IPS DF 4.7 (cell line): ENCODE measurements at regions not wholly inside any gene's neighbourhood (a gene's known extent, or its start where the extent isn't known, plus 50 kb on each side); places are given as distances from the start of the nearest gene placed in this dataset.

Experiments
- DNase-seq: peaks from one replicate; pipeline ENCODE4 v3.0.0-alpha.2; 2013; ENCODE audit warnings: low spot score; ENCODE audit errors: extremely low read depth

DNA sequence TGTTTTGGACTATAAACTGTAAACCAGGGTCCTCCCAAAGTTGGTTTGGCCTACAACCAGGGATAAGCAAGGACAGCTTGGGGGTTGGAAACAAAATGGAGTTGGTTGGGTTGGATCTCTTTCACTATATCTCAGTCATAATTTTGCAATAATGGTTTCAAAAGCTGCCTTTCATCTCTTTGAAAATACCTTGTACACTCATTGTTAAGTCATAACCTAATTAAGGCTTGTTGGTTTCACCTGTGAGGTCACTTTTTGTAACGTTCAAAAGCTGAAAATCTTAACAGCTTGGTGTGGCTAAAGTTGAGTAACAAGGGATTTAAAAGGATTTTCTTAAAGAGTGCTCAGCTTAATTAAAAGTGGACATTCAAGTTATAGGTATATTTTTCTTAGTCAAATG lies 476.1 kb downstream of the IPMK start:
- DNase-seq, result no peak

- DNase-seq, result no peak
Measured at GRCh38 chr10:57790703-57791102, 477.0 kb downstream of the IPMK start.

GRCh38 chr10:57788117-57788516 lies 479.6 kb downstream of the IPMK start:
- no peak for DNase-seq

DNA sequence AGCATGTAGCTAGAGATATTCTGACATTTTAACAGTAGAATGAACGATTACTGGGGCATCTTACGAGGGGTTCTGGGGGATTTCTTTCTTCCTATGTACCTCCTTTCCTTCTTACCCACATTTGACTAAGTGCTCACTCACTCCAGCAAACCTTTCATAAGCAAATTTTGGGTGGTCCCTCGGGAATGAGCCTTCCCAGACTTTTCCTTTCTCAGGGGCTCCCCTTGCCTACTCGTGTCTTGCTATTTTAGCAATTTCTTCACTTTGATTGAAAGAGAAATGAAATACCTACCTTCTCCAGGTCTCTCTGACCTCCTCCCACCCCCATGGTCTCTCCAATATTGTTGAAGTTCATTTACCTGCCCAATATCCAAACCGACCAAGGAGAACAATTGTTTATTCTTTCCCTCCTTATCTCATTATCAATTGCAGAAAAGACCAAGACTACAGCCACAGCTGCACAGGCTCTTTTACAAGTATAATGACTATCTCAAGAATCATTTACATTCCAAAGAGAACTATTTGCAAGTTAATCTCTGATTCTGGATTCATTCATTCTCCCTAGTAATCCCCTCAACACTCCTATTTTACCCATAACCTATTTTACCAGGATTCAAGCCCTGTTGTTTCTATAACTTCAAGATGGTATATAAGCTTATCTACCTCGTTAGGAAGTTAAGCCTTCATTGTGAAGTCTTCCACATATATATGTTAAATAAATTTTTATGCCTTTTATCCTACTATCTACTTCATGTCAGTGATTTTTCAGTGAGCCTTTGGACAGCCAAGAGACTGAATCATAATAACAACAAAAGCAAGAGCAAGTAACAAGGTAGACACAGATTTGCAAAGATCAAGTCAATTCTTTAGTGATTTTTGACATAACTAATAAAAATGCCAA lies 480.6 kb downstream of the IPMK start:
- peak; percentile 14 for DNase-seq

DNA sequence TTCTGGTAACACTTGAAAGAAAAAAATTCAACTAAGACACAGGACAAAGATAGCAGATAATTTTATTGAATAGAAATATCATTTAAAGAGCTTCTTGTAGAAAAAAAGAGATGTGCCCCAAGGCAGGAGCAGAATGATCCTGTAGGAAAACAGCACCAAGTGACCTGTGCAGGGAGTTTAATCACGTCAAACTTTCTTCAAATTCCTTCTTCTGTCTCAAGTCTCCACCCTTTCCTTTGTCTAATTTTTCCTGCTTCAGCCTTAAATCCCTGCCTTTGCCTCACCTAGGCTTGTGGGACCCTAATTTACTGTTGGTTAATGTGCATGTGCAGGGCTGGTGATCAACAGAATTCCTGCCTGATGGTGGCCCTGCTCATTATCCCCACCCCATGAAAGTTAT lies 481.4 kb downstream of the IPMK start:
- no peak for DNase-seq

DNA sequence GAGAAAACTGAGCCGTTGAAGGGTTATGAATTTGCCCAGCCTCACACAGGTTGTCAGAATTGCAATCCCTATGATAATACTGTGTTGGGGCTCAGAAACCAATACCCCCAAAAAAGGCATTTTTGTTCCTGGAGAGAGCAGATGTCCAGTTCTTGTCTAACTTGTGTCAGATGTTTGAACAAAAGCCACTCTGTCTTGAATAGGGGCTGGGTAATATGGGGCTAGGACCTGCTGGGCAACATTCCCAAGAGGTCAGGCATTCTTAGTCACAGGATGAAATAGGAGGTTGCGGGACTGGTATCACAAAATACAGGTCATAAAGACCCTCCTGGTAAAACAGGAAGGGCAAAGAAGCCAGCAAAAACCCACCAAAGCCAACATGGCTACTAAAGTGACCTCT lies 482.1 kb downstream of the IPMK start:
- DNase-seq, result no peak

GRCh38 chr10:57785068-57785467 lies 482.6 kb downstream of the IPMK start:
- DNase-seq, result no peak

DNA sequence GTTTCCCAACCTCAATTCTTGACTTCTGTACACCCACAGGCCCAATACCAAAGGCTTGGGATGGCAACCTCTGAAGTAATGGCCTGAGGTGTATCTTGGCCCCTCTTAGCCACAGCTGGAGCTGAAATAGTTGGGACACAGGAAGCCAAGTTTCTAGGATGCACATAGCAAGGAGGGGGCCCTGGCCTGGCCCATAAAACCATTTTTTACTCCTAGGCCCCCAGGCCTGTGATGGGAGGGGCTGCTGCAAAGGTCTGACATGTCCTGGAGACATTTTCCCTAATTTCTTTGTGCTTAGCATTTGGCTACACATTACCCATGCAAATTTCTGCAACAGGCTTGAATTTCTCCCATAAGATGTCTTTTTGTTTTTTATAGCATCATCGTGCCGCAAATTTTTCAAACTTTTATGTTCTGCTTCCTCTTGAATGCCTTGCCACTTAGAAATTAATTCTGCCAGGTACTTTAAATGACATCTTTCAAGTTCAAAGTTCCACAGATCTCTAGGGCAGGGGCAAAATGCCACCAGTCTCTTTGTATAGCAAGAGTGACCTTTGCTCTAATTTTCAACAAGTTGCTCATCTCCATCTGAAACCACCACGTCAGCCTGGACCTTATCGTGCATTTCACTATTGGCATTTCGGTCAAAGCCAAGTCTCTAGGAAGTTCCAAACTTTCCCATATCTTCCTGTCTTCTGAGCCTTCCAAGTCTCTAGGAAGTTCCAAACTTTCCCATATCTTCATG lies 490.8 kb downstream of the IPMK start:
- no peak for DNase-seq

DNA sequence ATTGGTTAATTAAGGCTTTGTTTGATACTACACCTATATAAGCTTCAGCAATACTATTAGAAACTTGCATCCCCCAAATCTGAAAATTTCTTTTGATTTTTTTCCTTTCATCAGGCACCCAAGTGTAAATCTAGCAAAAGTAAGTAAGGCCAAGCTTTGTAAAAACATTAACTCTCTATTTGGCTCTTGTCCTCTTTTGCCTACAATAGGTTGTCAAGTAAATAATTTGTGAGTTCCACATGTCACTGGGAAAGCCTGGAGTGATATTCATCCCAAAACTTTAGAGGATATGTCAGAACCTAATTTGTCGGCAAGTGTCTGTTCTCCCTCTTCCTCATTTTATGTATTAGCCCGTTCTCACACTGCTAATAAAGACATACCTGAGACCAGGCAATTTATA lies 492.4 kb downstream of the IPMK start:
- DNase-seq, result no peak

- DNase-seq, result no peak
Measured at GRCh38 chr10:57769298-57769697, 498.4 kb downstream of the IPMK start.

DNA sequence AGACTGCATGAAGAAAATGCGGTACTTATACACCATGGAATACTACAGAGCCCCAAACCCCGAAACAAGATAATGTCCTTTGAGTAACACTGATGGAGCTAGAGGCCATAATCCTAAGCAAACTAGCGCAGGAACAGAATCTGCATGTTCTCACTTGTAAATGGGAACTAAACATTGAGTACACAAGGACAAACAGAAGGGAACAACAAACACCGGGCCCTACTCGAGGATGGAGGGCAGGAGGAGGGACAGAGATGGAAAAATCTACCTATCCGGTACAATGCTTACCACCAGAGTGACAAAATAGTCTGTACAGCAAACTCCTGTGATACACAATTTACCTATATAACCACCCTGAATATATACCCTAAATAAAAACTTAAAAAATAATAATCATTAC lies 507.9 kb downstream of the IPMK start:
- DNase-seq, result no peak

DNA sequence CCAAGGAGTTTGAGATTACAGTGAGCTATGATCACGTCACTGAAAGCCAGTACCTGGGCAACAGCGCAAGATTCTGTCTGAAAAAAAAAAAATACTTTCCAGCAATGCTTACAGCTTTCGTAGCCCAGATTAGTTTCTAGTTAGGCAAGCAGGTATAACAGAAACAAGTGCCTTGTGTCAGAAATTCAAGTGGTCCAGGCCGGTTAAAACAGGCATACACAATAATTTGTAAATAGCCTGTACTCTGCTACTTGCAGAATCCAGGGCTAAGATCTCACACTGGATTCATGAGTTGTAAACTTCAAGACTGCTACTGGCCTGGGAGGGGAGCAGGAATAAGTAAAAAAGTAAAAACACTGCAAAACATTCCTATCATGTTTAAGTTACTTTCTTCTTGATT lies 512.9 kb downstream of the IPMK start:
- no peak for DNase-seq

GRCh38 chr10:57743711-57744110 lies 524.0 kb downstream of the IPMK start:
- no peak for DNase-seq

DNA sequence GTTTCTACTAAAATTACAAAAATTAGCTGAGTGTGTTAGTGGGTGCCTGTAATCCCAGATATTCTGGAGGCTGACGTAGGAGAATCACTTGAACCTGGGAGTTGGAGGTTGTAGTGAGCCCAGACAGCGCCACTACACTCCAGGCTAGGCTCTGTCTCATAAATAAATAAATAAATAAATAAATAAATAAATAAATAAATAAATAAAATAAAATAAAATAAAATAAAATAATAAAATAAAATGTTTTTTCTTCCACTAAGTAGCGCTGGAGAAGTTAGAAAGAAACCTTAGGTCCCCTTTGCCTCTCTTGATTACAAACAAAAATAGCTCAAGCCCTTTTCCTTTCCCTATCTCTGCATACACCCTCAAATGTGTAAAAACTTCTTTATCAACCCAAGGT lies 525.9 kb downstream of the IPMK start:
- no peak for DNase-seq

DNA sequence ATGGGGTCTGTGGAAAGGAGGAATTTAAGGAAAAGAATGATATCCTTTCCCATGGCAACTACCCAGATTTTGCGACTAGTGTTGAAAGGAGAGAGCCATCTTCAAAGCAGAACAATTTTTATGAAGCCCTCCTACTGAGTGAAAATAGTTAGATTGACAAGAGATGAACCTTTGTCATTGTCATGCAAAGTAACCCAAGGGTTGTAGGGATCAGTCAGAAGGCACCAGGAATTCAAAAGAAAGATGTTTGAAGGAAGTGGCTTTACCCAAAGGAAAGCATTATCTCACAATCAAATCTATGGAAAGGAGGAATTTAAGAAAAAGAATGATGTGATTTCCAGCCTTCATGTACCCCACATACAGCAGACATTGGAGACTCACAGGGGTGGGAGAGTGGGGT lies 544.4 kb downstream of the IPMK start:
- DNase-seq, result no peak

GRCh38 chr10:57716884-57717283 lies 550.8 kb downstream of the IPMK start:
- DNase-seq, result no peak

DNA sequence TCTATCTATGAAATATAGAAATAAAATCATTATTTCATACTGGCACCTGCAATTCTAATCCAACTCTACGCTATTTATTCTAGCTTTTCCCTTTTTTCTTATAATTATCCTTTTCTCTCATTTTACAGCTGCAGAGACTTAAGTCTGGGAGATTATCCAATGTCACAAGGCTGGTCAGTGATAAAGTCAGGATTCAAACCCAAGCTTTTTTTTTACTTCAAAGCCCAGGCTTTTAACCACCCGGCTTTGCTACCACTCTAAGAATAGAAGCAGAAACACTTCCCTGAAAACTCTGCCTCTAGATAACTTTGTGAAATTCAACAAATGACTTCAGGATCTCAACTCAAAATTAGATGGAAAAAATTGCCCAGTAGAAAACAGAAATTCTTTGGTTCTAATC lies 552.5 kb downstream of the IPMK start:
- no peak for DNase-seq

- DNase-seq, result no peak
Measured at GRCh38 chr10:57707300-57707658, 560.4 kb downstream of the IPMK start.

- DNase-seq, result no peak
Measured at GRCh38 chr10:57706576-57707299, 561.0 kb downstream of the IPMK start.

DNA sequence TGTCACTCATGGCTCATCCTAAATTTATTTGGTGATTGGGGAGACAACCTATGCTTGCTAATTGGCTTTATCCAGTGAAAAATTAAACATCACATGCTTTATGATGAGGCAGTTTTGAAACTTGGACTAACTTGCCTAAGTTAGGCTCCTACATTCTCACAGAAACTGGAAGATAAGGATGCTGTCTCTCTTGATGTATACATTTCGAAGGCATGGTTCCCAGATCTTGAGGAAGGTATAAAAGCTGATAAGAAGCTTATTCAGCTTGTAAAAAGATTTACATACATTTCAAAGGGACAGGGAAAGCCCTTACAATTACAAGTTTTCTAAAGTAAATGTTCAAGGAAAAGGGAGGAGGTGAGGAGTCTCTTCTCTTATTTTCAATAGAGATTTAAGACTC lies 561.7 kb downstream of the IPMK start:
- DNase-seq, result no peak

DNA sequence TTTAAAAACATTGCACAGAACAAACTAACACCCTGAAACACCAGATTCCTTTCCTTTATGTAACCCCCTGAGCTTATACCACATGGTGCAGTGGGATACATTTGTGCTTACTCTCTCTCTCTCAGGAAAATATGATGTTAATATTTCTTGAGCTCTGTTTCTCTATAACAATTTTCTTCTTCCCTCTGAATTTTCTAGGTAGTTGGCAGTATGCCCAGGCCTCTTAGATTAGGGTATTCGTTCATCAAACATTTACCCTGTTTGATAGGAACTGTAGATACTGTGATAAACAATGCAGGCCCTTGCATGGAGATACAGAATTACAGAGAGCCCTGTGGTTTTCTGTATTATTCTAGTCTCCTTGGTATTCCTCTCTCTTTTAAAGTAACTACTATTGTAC lies 567.8 kb downstream of the IPMK start:
- no peak for DNase-seq

- no peak for DNase-seq
Measured at GRCh38 chr10:57696641-57697040, 571.1 kb downstream of the IPMK start.
